ENCODE measurements at regions not wholly inside any gene's neighbourhood (a gene's known extent, or its start where the extent isn't known, plus 50 kb on each side); places are given as distances from the start of the nearest gene placed in this dataset.

GRCh38 chr7:106177738-106178592 lies 65.9 kb upstream of the SYPL1 start:
- TF ChIP-seq CTCF (IDR thresholded peaks at IDR 0.05; ENCODE audit: insufficient read depth, low read length, missing control alignments): no peak
- H3K4me3 ChIP-seq (ENCODE audit: low read depth, low read length): no peak overlapping the region

GRCh38 chr7:106177300-106177690 lies 65.2 kb upstream of the SYPL1 start:
- TF ChIP-seq CTCF (IDR thresholded peaks at IDR 0.05; ENCODE audit: insufficient read depth, low read length, missing control alignments): no peak
- DNase-seq (ENCODE audit: low read depth, low spot score): no peak
- H3K4me3 ChIP-seq (ENCODE audit: low read depth, low read length): no peak overlapping the region
- ChIA-PET POLR2A (interaction anchor here (0.9 to 1.4 kb wide), 3 partner anchors 108 to 285 kb away, joined by 3 to 5 read pairs (median 3); partner anchors contain the start of gene NAMPT), CTCF (interaction anchor here (0.7 to 16.1 kb wide), 59 partner anchors 8 to 990 kb away, joined by 3 to 453 read pairs (median 5); partner anchors contain the start of gene CCDC71L)

More at GRCh38 chr7:106177738-106178592, 65.9 kb upstream of the SYPL1 start:
- ChIA-PET CTCF (interaction anchor here (0.9 to 16.1 kb wide), 37 partner anchors 11 to 990 kb away, joined by 3 to 453 read pairs (median 5); partner anchors contain the start of genes CCDC71L and NAMPT), POLR2A (interaction anchor here (0.9 kb wide), 1 partner anchor 108 kb away, joined by 3 read pairs; no protein-coding TSS in a partner anchor)
- no peak for DNase-seq (ENCODE audit: low read depth, low spot score)

- no peak overlapping the region for H3K4me3 ChIP-seq (ENCODE audit: low read depth, low read length)
Observed at GRCh38 chr7:106176414-106177299, 64.5 kb upstream of the SYPL1 start.

GRCh38 chr7:106175507-106175906 lies 63.4 kb upstream of the SYPL1 start:
- ChIA-PET POLR2A (no interaction called here), CTCF (interaction anchor here (1.0 to 16.1 kb wide), 28 partner anchors 9 to 560 kb away, joined by 3 to 453 read pairs (median 7); partner anchors contain the start of genes CCDC71L and NAMPT)
- H3K4me3 ChIP-seq (ENCODE audit: low read depth, low read length): no peak overlapping the region
- no peak for DNase-seq (ENCODE audit: low read depth, low spot score)
- TF ChIP-seq CTCF (IDR thresholded peaks at IDR 0.05; ENCODE audit: insufficient read depth, low read length, missing control alignments): no peak

More at GRCh38 chr7:106176414-106177299, 64.5 kb upstream of the SYPL1 start:
- ChIA-PET POLR2A (interaction anchor here (0.9 to 1.4 kb wide), 3 partner anchors 108 to 286 kb away, joined by 3 to 5 read pairs (median 3); partner anchors contain the start of gene NAMPT), CTCF (interaction anchor here (0.6 to 16.1 kb wide), 75 partner anchors 9 to 991 kb away, joined by 3 to 453 read pairs (median 4); partner anchors contain the start of genes CCDC71L and NAMPT)
- TF ChIP-seq CTCF (IDR thresholded peaks at IDR 0.05; ENCODE audit: insufficient read depth, low read length, missing control alignments): peak; percentile 98
- DNase-seq (ENCODE audit: low read depth, low spot score): no peak

- ChIA-PET POLR2A (no interaction called here), CTCF (interaction anchor here (1.4 to 16.1 kb wide), 6 partner anchors 10 to 566 kb away, joined by 4 to 453 read pairs (median 12); no protein-coding TSS in a partner anchor)
- H3K4me3 ChIP-seq (ENCODE audit: low read depth, low read length): no peak overlapping the region
- no peak for TF ChIP-seq CTCF (IDR thresholded peaks at IDR 0.05; ENCODE audit: insufficient read depth, low read length, missing control alignments)
- DNase-seq (ENCODE audit: low read depth, low spot score): no peak
Observed at GRCh38 chr7:106170651-106171050, 58.5 kb upstream of the SYPL1 start.

Data from AG04449 (cell line).